ENCODE measurements at regions not wholly inside any gene's neighbourhood (a gene's known extent, or its start where the extent isn't known, plus 50 kb on each side); places are given as distances from the start of the nearest gene placed in this dataset.

GRCh38 chr6:71430018-71430417 is 141.4 kb downstream of the OGFRL1 start:
- DNase-seq (ENCODE audit: low read depth): no peak

- DNase-seq (ENCODE audit: low read depth): no peak
Measured at GRCh38 chr6:71433441-71433840, 144.8 kb downstream of the OGFRL1 start.

- peak; percentile 20 for DNase-seq (ENCODE audit: low read depth)
Measured at GRCh38 chr6:71444222-71444621, 155.6 kb downstream of the OGFRL1 start.

- DNase-seq (ENCODE audit: low read depth): peak; percentile 48
Measured at GRCh38 chr6:71446057-71446456, 157.4 kb downstream of the OGFRL1 start.

GRCh38 chr6:71446470-71446869 is 157.9 kb downstream of the OGFRL1 start:
- DNase-seq (ENCODE audit: low read depth): no peak

- no peak for DNase-seq (ENCODE audit: low read depth)
Measured at GRCh38 chr6:71452697-71453370, 164.2 kb downstream of the OGFRL1 start.

- DNase-seq (ENCODE audit: low read depth): no peak
Measured at GRCh38 chr6:71453371-71453706, 164.7 kb downstream of the OGFRL1 start.

GRCh38 chr6:71454056-71454455 is 165.4 kb downstream of the OGFRL1 start:
- no peak for DNase-seq (ENCODE audit: low read depth)

- DNase-seq (ENCODE audit: low read depth): no peak
Measured at GRCh38 chr6:71457929-71458328, 169.3 kb downstream of the OGFRL1 start.

GRCh38 chr6:71459162-71459561 is 170.6 kb downstream of the OGFRL1 start:
- no peak for DNase-seq (ENCODE audit: low read depth)

GRCh38 chr6:71460933-71461332 is 172.3 kb downstream of the OGFRL1 start:
- DNase-seq (ENCODE audit: low read depth): no peak

- DNase-seq (ENCODE audit: low read depth): no peak
Measured at GRCh38 chr6:71463061-71463460, 174.4 kb downstream of the OGFRL1 start.

GRCh38 chr6:71465096-71465495 is 176.5 kb downstream of the OGFRL1 start:
- DNase-seq (ENCODE audit: low read depth): no peak

GRCh38 chr6:71466362-71466761 is 177.8 kb downstream of the OGFRL1 start:
- no peak for DNase-seq (ENCODE audit: low read depth)

GRCh38 chr6:71468038-71468437 is 179.4 kb downstream of the OGFRL1 start:
- DNase-seq (ENCODE audit: low read depth): no peak

- DNase-seq (ENCODE audit: low read depth): peak; percentile 89
Measured at GRCh38 chr6:71468841-71469700, 180.5 kb downstream of the OGFRL1 start.

- DNase-seq (ENCODE audit: low read depth): no peak
Measured at GRCh38 chr6:71471718-71472117, 183.1 kb downstream of the OGFRL1 start.

- DNase-seq (ENCODE audit: low read depth): peak; percentile 92
Measured at GRCh38 chr6:71473926-71474325, 185.3 kb downstream of the OGFRL1 start.

- DNase-seq (ENCODE audit: low read depth): no peak
Measured at GRCh38 chr6:71474942-71475341, 186.3 kb downstream of the OGFRL1 start.

GRCh38 chr6:71476371-71476770 is 187.8 kb downstream of the OGFRL1 start:
- DNase-seq (ENCODE audit: low read depth): peak; percentile 29

GRCh38 chr6:71476872-71477271 is 188.3 kb downstream of the OGFRL1 start:
- DNase-seq (ENCODE audit: low read depth): no peak

GRCh38 chr6:71478834-71479541 is 190.4 kb downstream of the OGFRL1 start:
- peak; percentile 96 for DNase-seq (ENCODE audit: low read depth)

- no peak for DNase-seq (ENCODE audit: low read depth)
Measured at GRCh38 chr6:71480577-71480976, 192.0 kb downstream of the OGFRL1 start.
